Lung microvascular endothelial cell (primary cell): ENCODE measurements at regions not wholly inside any gene's neighbourhood (a gene's known extent, or its start where the extent isn't known, plus 50 kb on each side); places are given as distances from the start of the nearest gene placed in this dataset.
A peak's percentile ranks its signal among the peaks of the same experiment; 100 is the strongest.

Source experiments
- DNase-seq, 2 donors: peaks; one replicate each; pipeline versions ENCODE4 v3.0.0 to v3.0.0-alpha.2; 2010; ENCODE audit warnings: low read depth in 2 of 2

DNA sequence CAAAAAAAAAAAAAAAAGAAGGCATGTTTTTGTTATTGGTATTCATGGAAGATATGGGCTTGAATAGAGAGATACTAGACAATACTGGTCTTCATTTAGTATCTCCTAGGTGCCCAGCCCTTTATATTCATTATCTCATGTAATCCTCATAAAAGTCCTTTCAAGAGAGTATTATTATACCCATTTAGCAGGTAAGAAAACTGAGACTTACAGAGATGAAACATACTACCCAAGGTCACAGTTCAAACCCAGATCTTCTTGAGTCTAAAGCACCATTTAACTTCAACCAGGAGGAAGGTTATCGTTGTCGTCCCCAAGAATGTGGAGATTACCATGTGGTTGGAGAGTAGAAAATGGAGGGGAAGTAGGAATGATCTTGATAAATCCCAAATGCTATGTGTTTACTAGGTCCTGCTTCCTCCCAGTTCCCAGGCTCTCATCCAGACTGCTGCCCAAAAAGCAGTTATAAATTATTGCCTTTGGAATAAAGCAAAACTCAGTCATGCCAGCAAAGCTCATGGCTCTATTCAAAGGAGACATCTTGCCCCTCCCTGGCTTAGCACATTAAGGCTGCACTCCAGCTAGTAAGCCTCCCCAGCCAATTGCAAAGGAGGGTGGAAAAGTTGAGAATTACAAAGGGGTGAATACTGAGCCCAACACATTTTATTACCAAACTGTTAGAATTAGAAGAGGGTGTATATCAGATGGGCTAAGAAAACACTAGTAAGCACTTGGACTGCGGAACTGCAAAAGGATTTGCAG is 163.9 kb downstream of the PIK3R1 start:
- DNase-seq = no peak

DNA sequence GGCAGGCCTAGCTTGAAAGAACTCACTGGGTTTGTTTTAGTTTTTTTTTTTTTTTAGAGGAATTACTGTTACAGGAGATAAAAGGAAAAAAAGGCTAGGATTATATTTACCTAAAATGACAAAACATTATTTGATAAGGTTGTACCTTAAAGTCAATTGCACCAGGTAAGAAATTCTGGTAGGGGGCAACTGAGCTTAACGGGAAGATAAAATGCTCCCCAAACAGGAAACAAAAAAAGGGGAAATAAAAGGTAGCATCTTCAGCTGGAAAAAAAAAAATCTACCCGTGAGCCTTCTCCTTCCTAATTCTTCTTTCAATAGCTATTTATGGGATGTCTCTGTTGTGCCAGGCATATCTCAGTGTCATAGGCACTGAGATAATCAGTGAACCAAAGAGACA is 164.5 kb downstream of the PIK3R1 start:
- no peak for DNase-seq

DNA sequence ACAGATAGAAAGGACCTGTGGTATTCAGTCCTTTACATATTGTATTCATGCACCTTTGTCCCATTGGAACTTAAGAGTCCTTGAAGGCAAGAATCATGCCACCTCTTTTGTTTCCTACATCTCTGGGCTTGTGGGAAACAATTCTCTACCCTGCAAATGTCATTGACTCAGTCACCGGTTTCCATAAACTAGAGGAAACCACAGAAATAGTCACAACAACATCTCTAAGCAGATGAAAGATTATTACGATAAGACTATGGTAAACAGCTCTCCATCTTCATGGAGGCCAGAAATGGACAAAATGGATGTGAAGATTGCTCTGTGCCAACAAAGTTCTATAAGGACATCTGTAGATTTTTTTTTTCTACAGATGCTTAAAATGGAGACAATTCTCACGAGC is 165.5 kb downstream of the PIK3R1 start:
- DNase-seq = peak in 1 of 2 donors; percentile 72

DNA sequence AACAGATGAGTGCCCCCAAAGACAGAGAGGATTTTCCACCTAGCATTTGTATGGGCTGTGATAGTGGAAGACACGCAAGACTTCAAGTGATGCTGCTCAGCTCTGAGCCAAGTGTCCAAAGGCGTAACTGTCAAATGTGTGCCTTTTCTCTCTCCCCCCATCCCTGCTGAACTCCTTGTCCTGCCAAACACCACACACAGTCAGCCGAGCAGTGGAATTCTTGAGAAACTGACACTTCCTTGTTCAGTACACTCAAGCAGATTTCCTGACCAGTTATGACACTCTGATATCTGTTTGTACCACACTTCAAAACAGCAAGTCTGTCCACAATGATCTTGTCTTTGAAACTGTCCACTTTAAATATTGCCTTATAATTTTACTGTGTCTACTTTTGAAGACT is 166.4 kb downstream of the PIK3R1 start:
- peak in 1 of 2 donors; percentile 38 for DNase-seq

DNA sequence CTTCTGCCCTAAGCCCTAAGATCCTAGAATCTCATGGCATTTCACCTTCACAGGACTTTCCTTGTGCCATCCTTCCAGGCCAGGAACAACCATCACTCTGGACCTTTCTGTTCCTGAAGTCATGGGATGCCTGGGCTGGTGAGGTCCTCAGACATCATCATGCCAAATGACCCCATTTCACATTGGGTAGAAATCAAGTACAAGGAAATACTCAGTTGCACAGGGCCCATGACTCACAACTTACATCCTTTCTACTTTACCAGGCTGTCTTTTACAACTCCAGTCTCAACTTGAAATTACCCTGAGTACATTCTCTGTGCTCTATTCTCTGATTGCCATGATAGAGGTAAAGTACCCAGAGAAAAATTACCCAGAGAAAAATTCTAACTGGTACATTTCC is 167.1 kb downstream of the PIK3R1 start:
- DNase-seq = peak in 1 of 2 donors; percentile 83

DNA sequence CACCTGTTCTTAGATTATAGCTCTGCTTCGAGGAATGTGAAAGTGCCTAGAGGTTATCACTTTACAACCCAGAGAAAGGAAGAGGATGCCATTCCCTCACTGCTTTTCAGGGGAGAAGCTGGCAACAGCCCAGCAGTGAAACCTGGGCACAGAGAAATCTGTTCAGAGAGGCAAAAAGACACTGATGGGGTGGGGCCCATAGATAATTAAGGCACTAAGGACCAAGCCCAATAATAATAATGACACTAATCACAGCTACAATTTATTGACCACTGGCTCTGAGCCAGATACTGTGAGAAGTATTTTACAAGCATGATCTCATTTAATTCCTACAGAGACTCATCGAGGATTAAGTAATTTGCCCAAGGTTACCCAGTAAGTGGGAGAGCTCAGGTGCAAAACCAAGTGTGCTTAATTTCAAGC is 168.3 kb downstream of the PIK3R1 start:
- no peak for DNase-seq

DNA sequence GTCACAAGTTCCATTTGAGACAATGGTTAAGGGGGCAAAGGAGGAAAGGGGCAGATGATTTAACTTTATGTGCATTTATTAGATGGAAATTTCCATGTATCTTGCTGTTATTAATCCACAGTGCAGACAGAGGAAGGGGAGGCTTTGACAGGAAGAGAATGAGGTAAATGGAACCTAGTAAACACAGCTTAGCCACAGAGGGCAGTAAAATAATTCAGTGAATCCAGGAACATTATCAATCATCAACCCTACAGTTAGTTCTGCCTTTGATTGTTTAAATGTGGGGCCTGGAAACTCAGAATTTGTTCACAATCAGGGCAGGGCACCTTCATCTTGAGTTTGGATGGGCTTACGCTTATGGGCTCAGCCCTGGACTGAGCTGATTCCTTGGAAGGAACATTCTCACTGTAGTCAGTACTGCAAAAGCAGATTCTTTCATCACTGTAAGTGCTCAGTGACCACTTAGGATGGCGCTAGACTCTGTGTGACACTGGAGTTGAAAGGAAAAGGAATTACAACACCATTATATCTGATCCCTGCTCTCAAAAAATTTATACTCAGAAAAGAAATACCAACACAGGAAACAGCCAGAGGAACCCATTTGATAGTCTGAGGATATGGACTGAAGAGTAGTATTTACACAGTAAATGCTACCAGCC is 169.5 kb downstream of the PIK3R1 start:
- peak in 1 of 2 donors; percentile 10 for DNase-seq

DNA sequence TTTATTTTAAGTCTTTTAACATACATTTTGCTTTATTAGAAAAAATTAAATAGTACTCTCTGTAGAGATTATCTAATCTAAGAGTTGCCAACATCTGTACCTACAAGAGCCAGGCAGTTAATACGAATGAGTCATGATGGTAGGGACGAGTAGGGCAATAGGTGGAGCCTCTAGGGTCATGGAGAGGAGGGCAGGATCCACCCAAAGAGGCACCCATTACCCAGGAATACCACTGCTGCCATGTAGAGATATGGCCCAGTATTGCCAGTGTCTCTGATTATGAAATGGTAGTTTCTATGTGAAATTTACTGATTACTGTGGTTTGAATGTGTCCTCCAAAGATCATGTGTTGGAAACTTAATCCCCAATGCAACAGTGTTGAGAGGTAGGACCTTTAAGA is 170.4 kb downstream of the PIK3R1 start:
- no peak for DNase-seq

DNA sequence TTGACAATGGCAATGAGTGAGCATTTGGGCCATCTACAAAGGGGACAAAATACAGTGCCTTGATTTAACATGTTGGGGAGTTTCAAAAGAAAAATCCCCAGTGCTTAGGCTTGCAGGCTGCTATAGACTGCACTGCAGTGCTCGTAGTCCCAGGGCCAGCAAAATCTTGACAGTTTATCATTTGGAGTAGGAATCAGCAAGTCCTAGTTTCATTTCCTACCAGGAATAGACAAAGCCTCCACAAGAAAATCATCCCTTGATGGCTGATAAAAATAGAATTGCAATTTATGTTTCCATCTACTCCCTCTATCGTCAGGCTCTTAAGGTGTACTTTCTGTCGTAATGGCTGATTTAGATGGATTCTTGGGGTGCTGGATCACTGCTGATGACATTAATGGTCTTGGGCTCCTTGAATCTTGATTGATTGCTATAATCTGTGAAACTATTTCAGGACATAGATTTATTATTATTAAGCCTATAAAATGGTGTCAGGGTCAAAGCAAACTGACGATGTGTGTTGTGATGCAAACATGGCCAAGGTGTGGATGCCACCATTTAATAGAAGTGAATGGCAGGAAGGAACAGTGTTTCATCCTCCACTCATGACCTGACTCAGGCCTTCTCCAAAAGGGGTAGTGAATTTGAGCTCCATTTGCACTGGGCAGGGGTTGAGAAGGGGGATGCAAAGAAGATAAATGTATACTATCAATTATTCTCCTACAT is 171.7 kb downstream of the PIK3R1 start:
- no peak for DNase-seq

DNA sequence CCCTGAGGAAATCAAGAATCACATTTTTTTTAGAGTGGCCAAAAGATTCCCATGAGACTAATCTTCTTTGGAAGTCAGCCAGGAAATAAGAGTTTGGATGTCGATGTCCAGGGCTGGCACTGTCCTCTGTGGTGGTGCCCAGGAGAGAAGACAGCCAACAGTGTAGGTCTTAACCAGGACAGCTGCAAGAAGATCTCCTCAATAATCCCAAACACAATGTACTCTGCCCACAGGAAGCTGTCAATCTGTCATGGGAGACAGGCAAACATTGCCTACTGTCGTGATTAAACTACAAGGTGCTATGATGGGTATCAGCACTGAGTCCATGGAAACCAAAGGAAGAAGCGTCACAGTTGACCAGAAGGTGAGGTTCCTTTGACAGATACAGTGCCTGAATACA is 174.1 kb downstream of the PIK3R1 start:
- no peak for DNase-seq

DNA sequence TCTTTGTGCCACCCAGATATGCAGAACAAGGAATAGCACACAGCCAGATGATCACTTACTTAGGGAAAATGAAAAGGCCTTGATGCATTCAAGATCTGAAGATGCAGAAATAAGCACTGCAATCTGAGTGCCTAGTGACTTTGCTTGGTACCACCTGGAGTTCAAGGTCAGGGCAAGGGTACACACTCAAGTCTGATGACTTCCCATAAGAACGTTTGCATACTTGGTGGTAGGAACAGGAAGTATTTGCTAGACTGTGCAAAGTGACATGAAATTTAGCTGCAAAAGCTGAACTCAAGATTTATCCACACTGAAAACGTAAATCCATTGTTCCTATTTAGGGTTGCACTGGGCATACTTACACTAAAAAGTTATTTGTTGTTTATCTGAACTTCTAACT is 177.1 kb downstream of the PIK3R1 start:
- DNase-seq = no peak

DNA sequence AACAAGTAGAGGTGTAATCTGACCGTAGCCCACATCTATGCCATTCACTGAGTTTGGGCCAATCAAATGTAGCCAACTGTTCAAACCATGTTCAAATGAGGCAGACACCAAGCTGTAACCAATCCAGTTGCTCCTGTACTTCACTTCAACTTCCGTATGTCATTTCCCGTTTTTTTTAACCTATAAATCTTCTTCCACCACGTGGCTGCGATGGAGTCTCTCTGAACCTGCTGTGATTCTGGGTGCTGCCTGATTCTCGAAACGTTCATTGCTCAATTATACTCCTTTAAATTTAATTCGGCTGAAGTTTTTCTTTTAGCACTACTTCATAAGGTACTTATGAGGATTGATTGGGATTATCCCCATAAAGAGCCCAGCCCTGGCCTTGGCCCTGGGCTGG is 179.7 kb downstream of the PIK3R1 start:
- no peak for DNase-seq

DNA sequence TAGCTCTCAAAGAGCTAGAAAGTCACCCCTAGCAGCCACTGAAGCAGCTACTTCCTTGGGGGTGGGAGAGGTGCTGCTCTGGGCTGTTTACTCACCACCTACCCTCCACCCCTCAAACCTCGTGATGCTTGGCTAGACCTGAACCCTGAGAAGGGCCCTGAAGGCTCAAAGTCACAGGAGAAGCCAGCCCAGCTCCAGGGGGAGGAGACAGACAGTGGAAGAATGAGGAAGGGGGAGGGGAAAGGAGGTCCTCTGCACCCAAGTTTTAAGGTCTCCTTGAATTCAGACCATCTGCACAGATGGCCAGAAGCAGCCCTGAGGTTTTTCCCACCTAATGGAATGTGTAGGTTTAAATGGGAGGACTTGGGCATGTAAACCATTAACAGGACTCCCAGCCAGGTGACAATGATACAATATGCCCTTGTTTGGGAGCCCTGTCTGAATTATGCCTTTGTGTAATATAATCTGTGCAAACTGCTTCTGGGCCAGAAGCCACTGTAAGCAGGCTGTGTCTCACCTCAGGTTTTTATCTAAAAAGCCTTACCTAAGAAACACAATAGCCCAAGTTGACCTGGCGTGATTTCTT is 180.5 kb downstream of the PIK3R1 start:
- no peak for DNase-seq

DNA sequence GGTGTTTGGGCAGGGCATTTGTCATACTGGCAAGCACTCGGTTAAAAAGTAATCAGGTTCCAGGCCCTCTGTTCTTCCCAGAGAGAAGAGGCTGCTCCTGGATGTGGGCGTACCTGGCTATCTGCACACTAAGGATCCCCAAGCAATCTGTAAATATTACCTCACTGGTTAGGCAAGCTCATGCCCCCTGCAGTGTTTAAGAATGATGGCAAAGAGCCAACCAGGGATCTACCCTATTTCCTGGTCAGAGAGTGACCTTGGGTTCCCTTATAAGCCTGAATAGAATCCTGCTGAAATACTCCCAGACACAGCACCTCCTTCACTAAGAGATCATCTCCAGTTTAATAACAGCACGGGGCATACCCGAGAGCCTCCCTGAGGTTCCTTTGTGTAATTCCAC is 181.2 kb downstream of the PIK3R1 start:
- no peak for DNase-seq

DNA sequence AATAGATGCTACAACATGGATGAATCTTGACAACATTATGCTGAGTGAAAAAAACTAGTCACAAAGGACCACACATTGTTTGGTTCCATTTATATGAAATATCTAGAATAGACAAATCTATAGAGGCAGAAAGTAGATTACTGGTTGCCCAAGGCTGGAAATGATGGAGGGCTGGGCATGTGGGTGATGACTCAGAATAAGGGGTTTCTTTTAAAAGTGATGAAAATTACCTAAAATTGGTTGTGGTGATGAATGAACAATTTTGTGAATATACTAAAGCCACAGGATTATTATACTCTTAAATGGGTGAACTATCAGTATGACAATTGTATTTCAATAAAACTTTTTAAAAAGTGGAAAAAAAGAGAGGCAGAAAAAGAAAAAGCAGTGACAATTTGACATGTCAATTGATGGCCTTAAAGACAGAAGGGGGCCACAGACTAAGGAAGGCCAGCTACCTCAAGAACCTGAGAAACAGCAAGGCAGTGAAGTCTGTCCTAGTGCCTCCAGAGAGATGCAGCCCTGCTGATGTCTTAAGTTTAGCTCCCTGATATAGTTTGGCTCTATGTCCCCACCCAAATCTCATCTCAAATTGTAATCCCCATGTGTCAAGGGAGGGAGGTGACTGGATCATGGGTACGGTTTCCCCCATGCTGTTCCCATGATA is 182.7 kb downstream of the PIK3R1 start:
- no peak for DNase-seq

DNA sequence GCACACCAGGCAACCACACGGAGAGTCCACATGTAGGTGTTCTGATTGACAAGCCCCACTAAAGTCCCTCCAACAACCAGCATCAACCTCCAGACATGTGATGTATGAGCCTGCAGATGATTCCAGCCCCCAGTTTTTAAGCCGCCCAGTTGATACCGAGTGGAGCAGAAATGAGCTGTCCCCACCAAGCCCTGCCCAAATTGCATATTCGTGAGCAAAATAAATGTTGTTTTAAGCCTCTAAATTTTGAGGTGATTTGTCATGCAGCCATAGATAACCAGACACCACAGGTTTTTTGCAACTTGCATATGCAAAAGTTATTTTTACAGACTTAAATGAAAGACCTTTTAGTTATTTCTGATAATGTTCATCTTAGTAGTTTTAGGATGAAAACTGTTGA is 187.7 kb downstream of the PIK3R1 start:
- no peak for DNase-seq

DNA sequence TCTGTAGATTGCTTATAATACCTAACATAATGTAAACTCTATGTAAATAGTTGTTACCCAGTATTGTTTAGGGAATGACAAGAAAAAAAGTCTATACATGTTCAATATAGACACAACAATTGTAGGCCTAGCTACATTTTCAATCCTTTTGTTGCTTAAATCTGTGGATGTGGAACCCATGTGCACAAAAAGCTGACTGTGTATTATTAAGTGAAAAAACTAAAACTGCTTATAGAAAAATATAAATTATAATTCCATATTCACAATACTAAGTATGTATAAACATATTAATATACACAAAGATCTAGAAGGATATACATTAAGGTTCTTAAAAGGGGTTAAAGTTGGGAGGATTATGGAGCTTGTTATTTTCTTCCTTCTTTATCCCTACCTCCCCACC is 188.7 kb downstream of the PIK3R1 start:
- no peak for DNase-seq

DNA sequence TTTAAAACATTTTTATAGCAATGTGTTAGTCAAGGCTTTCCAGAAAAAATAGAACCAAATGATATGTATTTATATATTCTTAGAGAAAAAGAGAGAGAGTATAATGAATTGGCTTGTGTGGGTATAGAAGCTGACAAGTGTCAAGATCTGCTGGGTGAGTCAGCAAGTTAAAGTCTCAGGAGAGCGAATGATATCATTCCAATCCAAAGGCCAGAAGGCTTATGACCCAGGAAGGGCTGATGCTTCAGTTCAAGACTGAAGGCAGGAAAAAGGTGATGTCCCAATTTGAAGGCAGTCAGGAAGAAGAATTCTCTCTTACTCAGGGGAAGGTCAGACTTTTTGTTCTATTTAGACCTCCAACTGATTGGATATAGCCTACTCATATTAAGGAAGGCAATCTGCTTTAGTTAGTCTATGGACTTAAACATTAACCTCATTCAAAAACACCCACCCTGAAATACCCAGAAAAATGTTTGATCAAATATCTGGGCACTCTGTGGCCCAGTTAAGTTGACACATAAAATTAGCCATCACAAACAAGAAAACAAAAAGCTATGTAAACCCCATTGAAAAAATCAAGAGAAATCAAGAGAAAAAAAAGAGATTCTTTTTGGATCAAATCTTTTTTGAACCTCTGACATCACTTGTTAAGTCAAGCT is 189.6 kb downstream of the PIK3R1 start:
- DNase-seq = peak in 1 of 2 donors; percentile 57

DNA sequence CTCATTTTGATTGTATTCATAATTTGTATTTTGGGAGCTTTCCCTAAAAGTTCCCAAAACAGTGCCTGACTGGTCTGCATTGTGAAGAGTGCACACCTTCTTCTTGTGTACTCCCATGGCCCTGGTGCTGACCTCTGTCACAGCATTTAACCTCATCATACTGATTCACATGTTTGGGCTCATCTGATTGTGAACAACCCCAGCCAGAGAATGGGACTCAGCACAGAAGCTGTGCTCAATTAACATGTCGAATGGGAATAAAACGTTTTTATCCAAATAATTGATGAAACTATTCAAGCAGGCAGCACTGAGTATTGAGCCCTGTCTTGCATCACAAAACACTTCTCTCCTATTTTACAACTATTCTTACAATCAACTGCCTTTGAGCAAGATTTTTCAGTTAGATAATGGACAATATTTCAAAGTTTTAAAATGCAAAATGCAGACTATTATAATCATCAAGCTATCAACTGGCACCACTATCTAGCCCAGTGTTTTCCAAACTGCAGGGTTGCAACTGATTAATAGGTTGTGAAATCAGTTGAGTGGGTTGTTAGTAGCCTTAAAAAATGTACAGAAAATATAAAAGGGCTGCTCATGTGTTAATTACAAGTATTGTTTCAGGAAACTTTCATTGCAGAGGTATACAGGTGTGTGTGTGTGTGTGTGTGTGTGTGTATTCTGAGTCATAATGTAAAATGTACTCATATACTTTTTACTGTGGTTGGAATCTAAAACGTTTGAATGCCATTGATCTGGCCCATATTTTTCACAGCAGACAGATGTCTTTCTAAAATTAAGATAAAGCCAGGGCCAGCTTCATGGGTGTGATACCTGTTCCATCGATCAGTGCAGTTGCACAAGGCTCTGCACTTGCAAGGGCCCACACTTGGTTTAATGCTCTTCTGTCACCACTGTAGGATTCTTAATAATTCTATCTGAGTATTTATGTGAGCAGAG is 190.5 kb downstream of the PIK3R1 start:
- no peak for DNase-seq

DNA sequence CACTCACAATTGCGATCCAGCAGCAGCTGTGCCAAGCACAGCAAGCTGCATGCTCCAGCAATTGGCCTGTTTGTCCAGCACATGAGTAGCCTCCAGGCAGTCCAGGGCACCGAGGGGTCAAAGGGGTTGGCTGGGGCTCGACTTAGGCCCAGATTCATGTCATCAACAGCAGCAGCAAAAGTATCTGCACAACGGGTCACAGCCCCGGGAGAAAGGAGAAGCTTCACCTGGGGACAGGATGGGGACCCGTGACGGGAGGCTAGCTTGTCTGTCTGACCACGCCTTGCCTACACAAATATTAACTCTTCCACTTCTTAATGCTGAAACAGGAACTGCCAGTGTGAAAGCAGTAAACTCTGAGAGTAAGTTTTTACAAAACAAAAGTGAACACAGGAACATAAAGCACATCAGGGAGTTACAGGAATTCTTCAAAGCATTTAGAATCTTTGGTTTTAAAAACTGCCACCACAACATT is 191.2 kb downstream of the PIK3R1 start:
- no peak for DNase-seq
